ENCODE measurements at regions not wholly inside any gene's neighbourhood (a gene's known extent, or its start where the extent isn't known, plus 50 kb on each side); places are given as distances from the start of the nearest gene placed in this dataset.

DNA sequence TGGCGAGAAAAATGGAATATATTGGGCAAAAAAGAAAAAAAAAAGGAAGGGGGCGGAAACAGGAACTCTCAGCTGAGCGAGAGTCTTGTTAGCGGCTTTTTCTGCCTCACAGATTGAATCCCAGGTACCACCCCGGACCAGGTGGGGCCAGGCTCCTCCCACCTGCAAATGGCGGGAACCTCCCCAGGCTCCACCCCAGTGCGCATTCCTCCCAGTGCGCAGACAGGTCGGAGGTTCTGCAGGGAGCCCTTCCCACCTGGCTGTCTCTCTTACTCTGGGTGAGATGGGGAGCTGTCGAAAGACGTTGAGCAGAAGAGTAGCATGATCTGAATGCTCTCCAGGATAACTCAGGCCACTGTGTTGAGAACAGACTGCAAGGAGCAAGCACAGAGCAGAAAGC, 57.0 kb upstream of the ETV6 start:
- no peak for TF ChIP-seq EZH2 (IDR thresholded peaks at IDR 0.05; ENCODE audit: low read length, missing control alignments)
- TF ChIP-seq, protein P1, sequence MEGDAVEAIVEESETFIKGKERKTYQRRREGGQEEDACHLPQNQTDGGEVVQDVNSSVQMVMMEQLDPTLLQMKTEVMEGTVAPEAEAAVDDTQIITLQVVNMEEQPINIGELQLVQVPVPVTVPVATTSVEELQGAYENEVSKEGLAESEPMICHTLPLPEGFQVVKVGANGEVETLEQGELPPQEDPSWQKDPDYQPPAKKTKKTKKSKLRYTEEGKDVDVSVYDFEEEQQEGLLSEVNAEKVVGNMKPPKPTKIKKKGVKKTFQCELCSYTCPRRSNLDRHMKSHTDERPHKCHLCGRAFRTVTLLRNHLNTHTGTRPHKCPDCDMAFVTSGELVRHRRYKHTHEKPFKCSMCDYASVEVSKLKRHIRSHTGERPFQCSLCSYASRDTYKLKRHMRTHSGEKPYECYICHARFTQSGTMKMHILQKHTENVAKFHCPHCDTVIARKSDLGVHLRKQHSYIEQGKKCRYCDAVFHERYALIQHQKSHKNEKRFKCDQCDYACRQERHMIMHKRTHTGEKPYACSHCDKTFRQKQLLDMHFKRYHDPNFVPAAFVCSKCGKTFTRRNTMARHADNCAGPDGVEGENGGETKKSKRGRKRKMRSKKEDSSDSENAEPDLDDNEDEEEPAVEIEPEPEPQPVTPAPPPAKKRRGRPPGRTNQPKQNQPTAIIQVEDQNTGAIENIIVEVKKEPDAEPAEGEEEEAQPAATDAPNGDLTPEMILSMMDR (conservative IDR thresholded peaks at IDR 0.05 in 1 of 2, IDR thresholded peaks at IDR 0.05 in 1 of 2; ENCODE audit: low read depth in 1 of 2, low read length in 2 of 2) = no peak
